GM21619 (cell line): ENCODE measurements at regions not wholly inside any gene's neighbourhood (a gene's known extent, or its start where the extent isn't known, plus 50 kb on each side); places are given as distances from the start of the nearest gene placed in this dataset.

Source experiments
- ATAC-seq: cut with Tn5 transposase; IDR thresholded peaks from one replicate; pipeline ENCODE4 v1.9.1; 2021; ENCODE audit not compliant: unreplicated experiment

DNA sequence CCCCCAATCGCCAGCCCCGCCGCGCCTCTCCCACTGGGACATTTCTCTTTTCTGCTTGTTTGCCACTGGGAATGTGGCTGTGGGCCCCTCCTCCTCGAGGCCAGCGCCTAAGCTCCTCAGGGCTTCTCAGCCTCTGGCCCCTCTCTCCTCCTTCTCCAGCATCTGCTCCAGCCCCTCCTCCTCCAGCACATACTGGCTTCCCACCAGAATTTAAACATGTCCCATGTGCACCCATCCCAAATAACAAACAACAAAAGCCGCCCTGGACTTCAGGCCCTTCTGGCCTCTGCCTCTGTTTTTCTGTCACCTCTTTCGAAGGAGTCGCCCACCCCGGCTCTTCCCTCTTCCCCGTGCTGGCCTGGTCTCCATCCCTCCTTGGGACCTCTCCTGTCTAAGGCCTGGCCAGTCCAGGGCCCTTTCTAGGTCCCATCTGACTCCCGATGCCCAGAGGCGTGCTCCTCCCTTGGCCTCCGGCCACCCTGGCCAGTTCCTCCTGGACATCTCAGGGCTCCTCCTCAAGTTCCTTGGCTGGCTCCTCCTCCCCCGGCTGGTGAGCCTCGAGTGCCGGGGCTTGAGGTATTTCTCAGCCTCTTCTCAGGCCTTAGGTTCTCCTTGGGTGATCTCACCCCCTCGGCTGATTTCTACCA is 94.6 kb upstream of the SLC6A6 start:
- ATAC-seq: no peak

DNA sequence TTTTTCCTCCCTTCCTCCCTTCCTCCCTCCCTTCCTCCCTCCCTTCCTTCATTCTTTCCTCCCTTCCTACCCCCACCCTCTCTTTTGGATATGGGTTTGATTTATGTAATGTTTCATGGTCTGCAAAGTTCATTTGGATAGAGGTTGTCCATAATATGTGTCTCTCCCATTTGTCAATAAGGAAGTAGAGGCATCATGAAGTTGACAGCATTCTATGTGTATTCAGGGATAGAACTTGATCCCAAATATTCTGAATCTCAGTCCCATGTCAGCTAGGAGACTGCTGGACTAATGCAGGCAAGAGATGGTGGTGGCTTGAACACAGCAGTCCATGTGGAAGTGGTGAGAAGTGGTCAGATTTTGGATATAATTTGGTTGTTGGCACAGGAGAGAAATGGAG is 90.7 kb upstream of the SLC6A6 start:
- no peak for ATAC-seq

DNA sequence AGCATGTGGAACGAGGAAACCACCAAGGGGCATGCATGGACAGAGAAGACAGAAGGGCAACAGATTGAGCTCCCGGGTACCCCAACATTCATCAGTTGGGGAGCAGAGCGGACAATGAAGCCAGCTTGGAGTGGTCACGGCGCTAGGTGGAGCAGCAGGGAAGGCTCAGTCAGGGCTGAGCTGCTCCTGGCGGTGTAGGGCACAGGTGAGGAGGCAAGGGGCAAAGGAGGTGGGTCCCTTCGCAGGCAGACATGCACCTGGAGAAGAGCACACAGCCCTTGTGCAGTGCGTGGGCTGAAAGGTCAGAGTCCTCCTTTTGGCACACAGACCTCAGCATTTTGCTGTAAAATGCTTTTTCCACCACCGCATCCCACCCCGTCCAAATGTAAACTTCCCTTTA is 90.0 kb upstream of the SLC6A6 start:
- ATAC-seq: no peak

DNA sequence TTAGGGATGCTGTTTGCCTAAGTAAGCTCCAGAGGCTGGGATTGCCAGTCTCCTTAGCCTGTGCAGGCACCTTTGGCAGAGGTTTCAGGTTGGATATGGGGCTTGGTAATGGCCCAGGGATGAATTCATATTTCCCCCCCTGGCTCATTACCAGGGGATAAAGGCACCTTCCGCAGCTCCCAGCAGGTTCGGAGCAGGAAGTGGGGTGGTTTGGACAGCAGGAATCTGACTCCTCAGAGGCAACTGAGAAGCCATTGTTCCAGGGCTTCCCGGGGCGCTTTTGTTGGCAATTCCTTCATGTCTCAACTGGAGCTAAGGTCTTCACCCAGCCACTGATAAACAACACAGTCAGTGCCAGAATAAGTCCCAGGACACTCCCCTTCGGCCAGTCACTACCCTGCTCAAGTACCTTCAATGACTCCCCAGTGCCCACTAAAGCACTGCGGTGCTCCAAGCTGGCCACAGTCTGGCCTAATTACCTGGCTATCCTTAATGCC is 85.3 kb upstream of the SLC6A6 start:
- no peak for ATAC-seq

DNA sequence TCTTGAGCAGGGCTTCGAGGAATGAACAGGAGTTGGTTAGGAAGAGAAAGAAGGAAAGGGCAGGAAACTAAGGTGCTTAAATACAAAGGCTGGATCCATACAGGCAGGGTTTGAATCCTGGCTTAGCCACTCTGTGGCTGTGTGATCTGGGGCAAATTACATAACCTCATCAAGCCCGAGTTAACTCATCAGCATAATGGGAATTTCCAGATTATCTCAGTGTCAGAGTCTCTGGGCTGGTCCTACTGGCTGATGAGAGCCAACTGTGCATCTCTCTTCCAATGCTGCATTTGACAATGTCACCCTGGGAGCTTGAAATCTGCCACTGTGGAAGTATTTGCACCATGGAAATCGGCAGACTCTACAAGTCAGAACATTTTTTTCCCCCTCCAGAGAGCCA is 83.8 kb upstream of the SLC6A6 start:
- ATAC-seq: no peak

DNA sequence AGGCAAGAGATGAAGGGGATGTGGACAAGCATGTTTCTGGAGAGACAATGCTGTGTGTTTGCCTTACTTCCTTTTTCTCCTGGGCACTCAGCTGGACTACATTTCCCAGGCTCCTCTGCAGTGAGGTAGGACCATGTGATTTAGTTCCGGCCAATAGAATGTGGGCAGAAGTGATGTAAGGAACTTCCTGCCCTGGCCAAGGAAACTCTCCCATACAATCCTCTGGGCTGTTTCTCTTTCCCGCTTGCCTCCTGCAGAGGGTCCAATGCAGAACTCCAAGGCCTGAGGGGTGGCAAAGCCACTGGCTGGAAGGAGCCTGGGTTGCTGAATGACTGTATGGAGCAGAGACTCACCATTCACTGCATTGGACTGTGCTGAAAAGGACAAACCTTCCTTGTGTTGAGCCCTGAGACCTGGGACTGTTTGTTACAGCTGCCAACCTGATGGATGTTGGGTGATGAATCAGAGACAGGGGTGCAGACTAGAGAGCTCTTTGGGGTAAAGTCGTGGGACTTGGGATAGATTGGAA is 82.7 kb upstream of the SLC6A6 start:
- peak; percentile 97 for ATAC-seq

DNA sequence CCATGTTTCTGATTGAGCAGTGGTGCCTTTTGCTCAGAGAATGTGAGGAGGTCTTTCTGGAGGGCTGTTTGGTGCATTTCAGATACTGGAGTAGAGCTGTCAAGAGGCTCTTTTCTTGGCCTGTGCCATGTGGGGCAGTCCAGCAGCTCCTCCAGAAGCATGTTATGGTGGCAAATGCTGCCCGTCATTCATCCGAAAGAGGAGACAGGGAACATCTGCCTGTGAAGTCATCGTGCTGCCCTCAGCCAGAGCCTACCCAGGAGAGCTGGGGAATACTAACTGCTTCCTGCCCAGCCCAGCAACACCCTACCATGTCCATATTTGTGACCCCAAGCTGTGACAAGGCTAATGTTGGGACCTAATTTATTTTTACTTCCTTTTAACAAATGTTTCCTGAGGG is 82.2 kb upstream of the SLC6A6 start:
- no peak for ATAC-seq

DNA sequence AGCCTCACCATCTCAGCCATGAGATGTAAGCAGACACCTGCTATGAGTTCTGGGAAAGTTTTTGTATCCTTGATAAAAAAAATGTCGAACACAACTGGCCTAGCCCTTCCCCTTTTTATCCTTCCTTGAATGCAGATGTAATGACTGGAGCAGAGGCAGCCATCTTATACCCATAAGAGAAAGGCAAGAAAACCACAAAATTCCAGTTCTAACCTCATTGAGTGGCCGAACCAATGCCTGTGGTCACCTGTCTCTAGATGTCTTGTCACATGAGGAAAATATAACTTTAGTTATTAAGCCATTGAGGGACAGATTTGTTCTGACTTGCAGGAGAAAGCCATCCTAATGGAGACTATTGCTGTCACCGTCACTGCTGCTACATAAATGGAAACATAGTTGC is 80.4 kb upstream of the SLC6A6 start:
- no peak for ATAC-seq

DNA sequence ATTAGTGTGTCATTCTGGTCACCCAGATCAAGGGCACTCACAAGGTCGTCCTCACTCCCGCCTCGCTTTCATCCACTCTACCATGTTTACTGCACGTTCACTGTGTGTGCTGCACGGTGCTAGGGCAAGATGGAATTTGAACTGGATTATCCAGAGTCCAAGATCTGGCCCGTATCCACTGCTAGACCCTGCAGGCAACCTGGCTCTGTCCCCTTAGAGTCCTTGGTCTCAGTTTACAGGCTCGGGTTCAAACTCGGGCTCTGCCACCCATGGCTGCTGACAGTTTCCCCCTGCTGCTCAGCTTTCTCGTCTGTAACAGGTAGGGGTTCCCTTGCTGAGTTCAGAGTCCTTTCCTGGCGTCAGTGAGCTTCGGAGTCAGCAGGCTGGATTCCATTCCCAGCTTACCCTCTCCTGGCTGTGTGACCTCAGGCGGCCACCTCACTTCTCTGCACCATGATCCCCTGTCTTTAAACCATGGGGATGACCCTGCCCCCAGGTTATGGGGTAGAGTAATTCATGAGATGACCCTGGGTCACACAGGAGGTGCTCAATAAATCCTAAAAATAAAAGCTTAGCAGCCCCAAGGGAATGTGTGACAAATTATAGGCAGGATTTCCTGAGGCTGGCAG is 79.6 kb upstream of the SLC6A6 start:
- ATAC-seq: no peak

DNA sequence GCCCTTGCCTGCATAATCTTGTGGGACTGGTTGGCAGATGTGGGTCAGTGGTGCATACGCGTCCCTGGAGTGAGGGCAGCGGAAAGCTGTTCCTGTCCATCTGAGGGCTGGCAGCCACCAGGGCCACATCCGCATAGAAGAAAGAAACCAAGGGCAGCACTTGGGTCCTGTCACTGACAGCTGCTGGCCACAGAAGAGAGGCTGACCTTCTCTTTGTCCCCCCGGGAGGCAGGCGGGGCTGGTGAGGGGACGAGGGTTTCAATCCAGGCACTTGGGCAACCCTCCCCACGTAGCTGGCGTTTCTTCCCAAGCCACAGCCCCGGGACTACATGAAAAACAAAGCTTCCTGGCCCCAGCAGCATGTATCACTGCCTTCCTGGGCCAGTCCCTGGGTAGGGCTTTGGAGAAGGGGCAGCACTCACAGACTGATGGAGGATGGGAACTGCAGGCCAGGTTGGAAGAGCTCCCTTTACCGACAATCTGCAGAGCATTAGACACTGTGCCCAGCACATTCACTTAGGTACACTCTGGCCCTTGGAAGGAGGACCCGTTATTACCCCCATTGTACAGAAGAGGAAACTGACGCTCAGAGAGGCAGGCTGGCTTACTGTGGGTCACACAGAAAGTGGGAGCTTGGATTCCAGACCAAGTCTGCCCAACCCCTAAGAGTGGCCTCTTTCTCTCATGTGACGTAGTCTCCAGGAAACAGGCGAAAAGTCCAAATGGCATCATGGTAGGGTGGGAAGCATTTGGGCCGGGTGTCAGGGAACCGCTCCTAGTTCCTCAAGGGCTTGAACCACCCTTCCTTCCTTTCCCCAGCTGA is 78.8 kb upstream of the SLC6A6 start:
- ATAC-seq: no peak

DNA sequence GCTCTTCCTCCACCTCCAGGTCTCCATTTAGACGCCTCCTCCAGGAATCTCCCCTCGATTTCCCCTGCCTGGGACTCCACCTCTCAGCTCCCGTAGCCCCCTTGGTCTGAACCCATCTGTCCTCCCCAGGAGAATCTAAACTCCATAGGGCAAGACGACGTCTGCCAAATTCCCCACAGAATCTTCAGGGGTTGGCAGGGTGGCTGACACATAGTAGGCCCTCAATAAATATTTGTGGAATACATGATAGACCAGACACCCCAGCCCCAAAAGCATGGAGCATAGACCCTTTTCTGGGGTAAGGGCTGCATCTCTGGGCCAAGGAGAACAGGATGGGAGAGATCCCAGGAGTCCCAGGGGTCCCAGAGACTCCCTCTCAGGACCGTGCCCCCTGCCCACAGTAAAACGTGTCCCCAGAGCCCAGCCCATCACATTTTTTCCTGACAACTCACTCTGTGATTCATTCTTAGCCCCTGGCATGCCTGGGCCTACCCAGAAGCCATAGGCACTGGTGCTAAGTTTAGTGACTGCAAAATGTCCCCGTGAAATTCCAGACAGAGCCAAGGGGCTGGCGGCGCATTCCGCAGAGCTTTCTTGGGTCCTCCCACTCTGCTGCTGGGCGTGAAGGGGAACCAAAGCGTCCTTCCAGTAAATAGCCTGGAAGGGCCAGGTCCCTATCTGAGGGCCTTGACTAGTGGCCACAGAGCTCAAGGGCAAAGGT is 78.0 kb upstream of the SLC6A6 start:
- ATAC-seq: no peak

DNA sequence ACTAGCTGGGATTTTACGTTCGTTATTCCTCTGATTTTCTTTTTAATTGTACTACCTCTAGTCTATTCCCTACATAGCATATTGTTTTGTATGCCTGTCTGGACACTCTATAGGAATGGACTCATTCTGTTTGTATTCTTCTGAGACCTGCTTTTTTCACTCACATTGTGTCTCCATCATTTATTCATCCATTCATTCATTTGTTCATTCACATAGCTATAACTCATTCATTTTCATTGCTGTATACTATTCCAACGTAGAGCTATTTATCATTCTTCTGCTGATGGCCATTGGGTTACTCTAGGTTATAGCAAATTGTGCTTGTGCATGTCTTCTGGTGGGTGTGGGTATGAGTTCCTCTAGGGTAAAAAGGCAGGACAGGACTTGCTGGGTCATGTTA is 74.0 kb upstream of the SLC6A6 start:
- no peak for ATAC-seq

DNA sequence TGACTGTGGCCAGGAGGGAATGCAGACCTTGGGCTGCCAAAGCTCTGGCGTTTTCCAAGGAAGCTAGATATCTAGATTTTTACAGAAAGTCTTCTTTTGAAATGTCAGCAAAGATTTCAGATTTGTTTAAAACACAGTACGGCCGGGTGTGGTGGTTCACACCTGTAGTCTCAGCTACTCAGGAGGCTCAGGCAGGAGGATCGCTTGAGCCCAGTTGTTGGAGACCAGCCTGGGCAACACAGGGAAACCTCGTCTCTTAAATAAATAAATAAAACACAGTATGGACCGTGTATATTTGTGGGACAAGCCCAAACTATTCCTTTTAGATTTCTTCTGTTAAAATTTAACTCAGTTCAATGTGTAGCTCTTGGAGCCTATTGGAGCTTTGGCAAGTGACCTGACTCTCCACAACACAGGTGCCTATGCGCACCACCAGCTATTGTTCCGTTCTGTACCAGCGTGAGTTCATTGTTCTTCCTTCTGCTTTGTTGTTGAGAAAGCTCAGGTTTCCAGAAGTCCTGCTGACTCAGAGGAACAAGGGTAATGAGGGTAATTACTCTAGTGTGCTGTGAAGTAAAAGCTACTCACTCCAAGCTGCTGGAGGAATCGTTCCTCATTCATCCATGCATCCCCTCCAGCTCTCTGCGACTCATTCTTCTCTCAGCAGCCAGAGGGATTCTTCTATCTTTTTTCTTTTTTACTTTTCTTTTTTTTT is 73.1 kb upstream of the SLC6A6 start:
- no peak for ATAC-seq

DNA sequence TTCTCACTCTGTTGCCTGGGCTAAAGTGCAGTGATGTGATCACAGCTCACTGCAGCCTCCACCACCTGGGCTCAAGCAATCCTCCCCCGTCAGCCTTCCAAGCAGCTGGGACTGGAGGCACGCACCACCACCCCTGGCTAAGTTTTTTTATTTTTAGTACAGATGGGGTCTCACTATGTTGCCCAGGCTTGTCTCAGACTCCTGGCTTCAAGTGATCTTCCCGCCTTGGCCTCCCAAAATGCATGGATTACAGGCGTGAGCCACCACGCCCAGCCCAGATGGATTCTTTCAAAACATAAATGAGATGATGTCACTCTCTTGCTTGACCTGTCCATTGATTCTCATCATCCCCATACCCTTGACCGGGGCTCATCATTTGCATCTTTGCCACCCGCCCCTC is 72.6 kb upstream of the SLC6A6 start:
- no peak for ATAC-seq

DNA sequence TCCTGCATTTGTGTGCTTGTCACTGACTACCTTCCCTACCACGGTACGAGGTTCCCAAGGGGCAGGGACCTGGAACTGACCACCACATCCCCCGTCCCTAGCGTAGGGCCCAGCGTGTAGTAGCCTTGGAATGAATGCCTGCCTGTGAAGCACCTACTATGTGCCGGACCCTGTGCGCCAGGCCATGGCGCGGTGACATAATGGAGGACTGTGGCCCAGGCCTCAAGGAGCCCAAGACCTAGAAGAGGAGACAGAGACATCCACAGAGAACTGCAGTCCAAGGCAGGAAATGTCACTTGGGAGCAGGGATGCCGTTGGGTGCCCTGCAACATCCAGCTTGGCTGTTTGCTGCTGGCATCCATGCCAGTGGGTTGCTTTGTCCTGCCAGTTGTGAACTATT is 71.9 kb upstream of the SLC6A6 start:
- ATAC-seq: no peak

DNA sequence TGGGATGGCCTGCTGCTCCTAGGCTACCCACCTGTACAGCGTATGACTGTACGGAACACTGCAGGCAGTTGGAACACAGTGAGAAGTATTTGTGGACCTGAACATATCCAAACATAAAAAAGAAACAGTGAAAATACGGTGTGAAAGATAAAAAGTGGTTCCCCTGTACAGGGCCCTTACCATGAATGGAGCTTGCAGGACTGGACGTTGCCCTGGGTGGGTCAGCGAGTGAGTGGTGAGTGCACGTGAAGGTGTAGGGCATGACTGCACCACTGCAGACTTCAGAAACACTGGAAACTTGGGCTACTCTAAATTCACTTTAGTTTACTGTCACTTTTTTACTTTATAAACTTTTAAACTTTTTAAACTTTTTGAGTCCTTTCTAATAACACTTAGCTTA is 71.2 kb upstream of the SLC6A6 start:
- ATAC-seq: no peak

DNA sequence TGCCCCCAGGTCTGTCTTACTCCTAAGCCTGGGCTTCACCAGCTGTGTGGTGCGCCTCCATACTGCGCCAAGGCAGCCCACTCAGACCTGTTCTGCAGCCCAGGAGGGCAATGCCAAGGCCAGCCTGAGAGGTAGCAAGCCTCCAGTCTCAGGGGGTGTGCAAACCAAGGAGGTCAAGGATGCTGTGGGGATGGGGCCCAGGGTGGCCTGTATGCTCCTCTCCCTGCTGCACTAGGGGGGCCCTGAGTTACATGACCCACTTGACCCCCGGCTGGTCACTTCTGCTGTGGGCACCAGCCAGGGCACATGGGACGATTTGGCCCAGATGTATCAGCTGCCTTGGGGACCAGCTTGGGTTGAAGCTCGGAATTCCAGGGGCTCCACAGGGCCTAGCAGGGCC is 70.0 kb upstream of the SLC6A6 start:
- ATAC-seq: no peak

DNA sequence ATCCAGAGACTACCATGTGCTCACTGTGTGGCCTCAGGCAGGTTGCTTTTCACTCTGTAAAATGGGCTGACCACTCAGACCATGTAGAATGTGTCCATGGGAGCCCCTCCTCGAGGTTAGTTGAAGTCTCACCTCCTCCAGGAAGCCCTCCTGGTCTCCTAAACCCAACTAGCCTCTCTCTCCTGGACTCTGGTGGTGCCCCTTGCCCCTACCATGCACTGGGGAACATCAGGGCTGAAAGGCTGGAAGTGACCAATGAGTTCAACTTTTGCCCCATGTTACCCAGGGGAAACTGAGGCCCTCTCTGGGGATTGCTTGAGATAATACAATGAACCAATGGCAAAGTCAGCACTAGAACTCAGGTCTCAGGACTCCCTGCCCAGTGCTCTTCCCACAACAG is 69.2 kb upstream of the SLC6A6 start:
- ATAC-seq: no peak

DNA sequence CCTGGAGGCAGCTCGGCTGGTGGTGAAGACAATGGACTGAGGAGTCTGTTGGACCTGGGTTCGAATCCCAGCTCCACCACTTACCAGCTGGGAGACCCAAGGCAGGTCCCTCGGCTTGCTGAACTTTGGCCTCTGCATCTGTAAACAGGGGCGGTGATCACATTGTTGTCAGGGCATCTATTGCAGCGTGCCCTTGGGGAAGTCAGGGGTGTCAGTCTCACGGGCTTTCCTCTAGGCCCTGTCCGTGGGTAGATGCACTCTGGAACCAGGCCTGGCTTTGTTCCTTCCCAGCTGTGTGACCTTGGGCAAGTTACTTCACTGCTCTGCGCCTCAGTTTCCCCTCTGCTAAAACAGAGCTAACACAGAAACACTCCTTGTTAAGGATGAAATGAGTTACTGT is 68.8 kb upstream of the SLC6A6 start:
- no peak for ATAC-seq

DNA sequence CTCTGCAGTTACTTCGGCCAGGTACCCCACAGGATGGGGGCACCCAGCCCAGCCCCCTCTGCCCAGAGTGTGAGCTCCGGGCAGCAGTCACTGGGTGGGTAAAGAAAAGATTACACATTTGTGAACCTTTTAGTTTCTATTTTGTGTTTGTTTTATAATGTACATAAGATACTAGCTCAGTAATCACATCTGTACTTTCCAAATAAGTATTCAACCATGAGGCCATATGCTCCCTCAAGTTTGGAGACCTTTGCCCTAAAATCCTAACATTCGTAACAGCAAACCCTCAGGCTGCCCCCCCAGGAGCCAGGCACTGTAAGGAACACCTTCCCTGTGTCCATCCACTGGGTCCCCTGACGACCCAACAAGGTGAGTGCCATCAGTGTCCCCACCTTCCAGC is 68.3 kb upstream of the SLC6A6 start:
- ATAC-seq: no peak

DNA sequence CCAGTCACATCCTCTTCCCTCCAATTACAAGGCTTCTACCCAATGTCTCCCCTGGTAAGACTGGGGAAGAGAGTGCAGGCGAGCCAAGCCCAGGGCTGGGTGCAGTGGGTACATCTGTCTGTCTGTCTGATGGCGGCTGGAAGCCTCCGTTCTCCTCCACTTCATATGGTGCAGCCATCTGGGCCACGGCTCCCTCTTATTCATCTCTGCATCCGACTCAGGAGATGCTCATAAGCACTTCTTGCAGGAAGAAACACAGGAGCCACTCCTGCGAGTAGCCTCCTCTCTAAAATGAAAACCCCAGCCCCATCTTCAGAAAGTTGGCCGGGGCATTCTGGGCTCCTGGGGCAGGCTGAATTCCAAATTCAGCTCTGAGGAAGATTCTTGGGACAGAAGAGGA is 67.5 kb upstream of the SLC6A6 start:
- ATAC-seq: no peak
